SK-N-SH treated with all-trans-retinoic acid at 6 μM for 48 hours (cell line): ENCODE measurements at regions not wholly inside any gene's neighbourhood (a gene's known extent, or its start where the extent isn't known, plus 50 kb on each side); places are given as distances from the start of the nearest gene placed in this dataset.

Source experiments
- BACH2 ChIP-seq: fragments of 250-450 bp; sonication (Bioruptor Pico); IDR thresholded peaks from 2 replicates; pipeline ENCODE4 v1.9.0; 2021; ENCODE audit warnings: mild to moderate bottlenecking, borderline replicate concordance
- CREB5 ChIP-seq: fragments of 250-450 bp; sonication (Bioruptor Pico); IDR thresholded peaks from 2 replicates; pipeline ENCODE4 v1.5.1; 2020; ENCODE audit warnings: low read depth, mild to moderate bottlenecking, moderate library complexity
- CSDC2 ChIP-seq: fragments of 250-450 bp; sonication (Bioruptor Pico); IDR thresholded peaks from 2 replicates; pipeline ENCODE4 v1.5.0; 2020; ENCODE audit warnings: mild to moderate bottlenecking, moderate library complexity
- OSR1 ChIP-seq: fragments of 250-450 bp; sonication (Bioruptor Pico); IDR thresholded peaks from 2 replicates; pipeline ENCODE4 v1.8.0; 2022; ENCODE audit warnings: moderate library complexity, mild to moderate bottlenecking, inconsistent platforms
- PATZ1 ChIP-seq: fragments of 250-450 bp; sonication (Bioruptor Pico); IDR thresholded peaks from 2 replicates; pipeline ENCODE4 v1.8.0; 2020; ENCODE audit warnings: mild to moderate bottlenecking, moderate library complexity, borderline replicate concordance
- POU6F1 ChIP-seq: fragments of 250-450 bp; sonication (Bioruptor Pico); IDR thresholded peaks from 2 replicates; pipeline ENCODE4 v1.8.0; 2021; ENCODE audit warnings: low read depth, mild to moderate bottlenecking, moderate library complexity, borderline replicate concordance
- PPARA ChIP-seq: fragments of 250-450 bp; sonication (Bioruptor Pico); IDR thresholded peaks from 2 replicates; pipeline ENCODE4 v1.5.0; 2020; ENCODE audit warnings: mild to moderate bottlenecking, borderline replicate concordance
- RARB ChIP-seq: fragments of 250-450 bp; sonication (Bioruptor Pico); IDR thresholded peaks from 2 replicates; pipeline ENCODE4 v1.8.0; 2021; ENCODE audit warnings: mild to moderate bottlenecking, moderate library complexity
- TOX ChIP-seq: fragments of 250-450 bp; sonication (Bioruptor Pico); IDR thresholded peaks from 2 replicates; pipeline ENCODE4 v1.8.0; 2021; ENCODE audit warnings: mild to moderate bottlenecking, moderate library complexity, borderline replicate concordance
- ZFP3 ChIP-seq: fragments of 250-450 bp; sonication (Bioruptor Pico); IDR thresholded peaks from 2 replicates; pipeline ENCODE4 v1.5.0; 2020; ENCODE audit warnings: mild to moderate bottlenecking, moderate library complexity
- ZFP30 ChIP-seq: fragments of 450-650 bp; formaldehyde crosslinking; IDR thresholded peaks from 2 replicates; pipeline ENCODE4 v1.5.0; 2022; ENCODE audit warnings: mild to moderate bottlenecking, moderate library complexity
- ZNF565 ChIP-seq: fragments of 450-650 bp; formaldehyde crosslinking; conservative IDR thresholded peaks from 2 replicates; pipeline ENCODE4 v1.5.0; 2020; ENCODE audit warnings: low read depth, mild to moderate bottlenecking, moderate library complexity

- TF ChIP-seq PPARA = no peak
- TF ChIP-seq BACH2 = no peak
- no peak for TF ChIP-seq ZFP3 (CRISPR knock-in tag)
- TF ChIP-seq POU6F1 (CRISPR knock-in tag) = no peak
- TF ChIP-seq ZNF565 (CRISPR knock-in tag) = no peak
- no peak for TF ChIP-seq CREB5 (CRISPR knock-in tag)
- no peak for TF ChIP-seq PATZ1
- no peak for TF ChIP-seq OSR1
- TF ChIP-seq ZFP30 (CRISPR knock-in tag) = no peak
- no peak for TF ChIP-seq CSDC2 (CRISPR knock-in tag)
- no peak for TF ChIP-seq TOX (CRISPR knock-in tag)
- TF ChIP-seq RARB (CRISPR knock-in tag) = no peak
Measured at GRCh38 chr6:33961691-33962090, 157.9 kb upstream of the MLN start.
